BE2C (cell line): ENCODE measurements at regions not wholly inside any gene's neighbourhood (a gene's known extent, or its start where the extent isn't known, plus 50 kb on each side); places are given as distances from the start of the nearest gene placed in this dataset.

ENCODE experiments used
- DNase-seq: peaks from one replicate; pipeline ENCODE4 v3.0.0-alpha.2; 2020
- H3K27me3 ChIP-seq: fragments of 250-450 bp; sonication (Bioruptor Pico); 2 replicates; pipeline ENCODE4 v1.5.1; 2020; ENCODE audit warnings: mild to moderate bottlenecking
- H3K36me3 ChIP-seq: fragments of 250-450 bp; sonication (Bioruptor Pico); 2 replicates; pipeline ENCODE4 v1.5.1; 2020; ENCODE audit warnings: mild to moderate bottlenecking
- H3K4me1 ChIP-seq: fragments of 250-450 bp; sonication (Bioruptor Pico); 2 replicates; pipeline ENCODE4 v1.5.1; 2020
- H3K4me3 ChIP-seq: 2 replicates; pipeline ENCODE4 v1.5.1; 2011; ENCODE audit warnings: low read depth, low read length
- H3K9me3 ChIP-seq: fragments of 250-450 bp; sonication (Bioruptor Pico); 2 replicates; pipeline ENCODE4 v1.5.1; 2020
- TF ChIP-seq, protein P1 (sequence below): IDR thresholded peaks from 2 replicates; pipeline ENCODE4 v1.5.1; 2012; ENCODE audit warnings: mild to moderate bottlenecking, low read depth, low read length

DNA sequence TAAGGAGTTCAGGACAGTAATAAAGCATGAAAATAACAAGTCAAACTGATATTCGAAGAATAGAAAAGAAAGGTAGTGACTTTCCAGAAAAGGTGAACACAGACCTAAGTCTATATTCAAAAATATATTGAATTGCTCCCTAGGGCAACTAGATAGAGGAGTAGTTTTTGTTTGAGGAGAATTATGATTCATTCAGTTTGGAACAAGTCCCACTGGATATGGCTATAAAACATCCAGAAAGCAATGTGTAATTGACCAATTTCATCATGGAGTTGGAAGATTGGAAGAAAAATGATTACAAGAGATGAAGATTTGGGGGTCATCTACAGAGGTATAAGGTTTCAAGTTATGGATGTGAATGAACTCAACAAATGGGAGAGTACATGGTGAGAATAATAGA, 117.5 kb upstream of the ZNF462 start:
- Histone ChIP-seq H3K9me3 (no peaks in the 10 kb centered on the region; the same call in 1 of the 2 replicates), H3K4me1 (no peaks in the 10 kb centered on the region), H3K4me3 (no peak overlapping the region), H3K27me3 (no peaks in the 10 kb centered on the region), H3K36me3 (no peaks in the 10 kb centered on the region)
- DNase-seq = no peak
- TF ChIP-seq, protein P1, sequence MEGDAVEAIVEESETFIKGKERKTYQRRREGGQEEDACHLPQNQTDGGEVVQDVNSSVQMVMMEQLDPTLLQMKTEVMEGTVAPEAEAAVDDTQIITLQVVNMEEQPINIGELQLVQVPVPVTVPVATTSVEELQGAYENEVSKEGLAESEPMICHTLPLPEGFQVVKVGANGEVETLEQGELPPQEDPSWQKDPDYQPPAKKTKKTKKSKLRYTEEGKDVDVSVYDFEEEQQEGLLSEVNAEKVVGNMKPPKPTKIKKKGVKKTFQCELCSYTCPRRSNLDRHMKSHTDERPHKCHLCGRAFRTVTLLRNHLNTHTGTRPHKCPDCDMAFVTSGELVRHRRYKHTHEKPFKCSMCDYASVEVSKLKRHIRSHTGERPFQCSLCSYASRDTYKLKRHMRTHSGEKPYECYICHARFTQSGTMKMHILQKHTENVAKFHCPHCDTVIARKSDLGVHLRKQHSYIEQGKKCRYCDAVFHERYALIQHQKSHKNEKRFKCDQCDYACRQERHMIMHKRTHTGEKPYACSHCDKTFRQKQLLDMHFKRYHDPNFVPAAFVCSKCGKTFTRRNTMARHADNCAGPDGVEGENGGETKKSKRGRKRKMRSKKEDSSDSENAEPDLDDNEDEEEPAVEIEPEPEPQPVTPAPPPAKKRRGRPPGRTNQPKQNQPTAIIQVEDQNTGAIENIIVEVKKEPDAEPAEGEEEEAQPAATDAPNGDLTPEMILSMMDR = no peak

DNA sequence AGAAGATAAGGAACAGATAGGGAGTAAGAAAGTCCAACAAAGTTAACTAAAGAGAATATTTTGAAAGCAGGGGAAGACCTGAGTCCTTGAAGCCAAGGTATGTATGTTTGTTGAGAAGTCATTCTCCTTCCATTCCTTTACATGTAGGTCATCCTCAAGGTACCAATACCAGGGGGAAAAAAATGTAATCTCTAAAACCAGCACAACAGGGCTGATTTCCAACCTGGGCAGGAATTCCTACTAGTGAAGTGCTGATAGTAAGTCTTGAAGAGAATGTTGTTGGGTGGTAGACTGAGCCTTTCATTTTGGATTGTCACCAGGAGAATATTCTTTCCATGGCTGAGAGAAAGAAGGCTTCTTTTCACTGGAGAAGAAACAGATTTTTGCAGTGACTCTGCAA, 117.1 kb upstream of the ZNF462 start:
- H3K27me3 ChIP-seq = no peaks in the 10 kb centered on the region
- H3K36me3 ChIP-seq = no peaks in the 10 kb centered on the region
- TF ChIP-seq, protein P1 = no peak
- no peaks in the 10 kb centered on the region; the same call in 1 of the 2 replicates for H3K9me3 ChIP-seq
- no peak for DNase-seq
- H3K4me3 ChIP-seq = no peak overlapping the region
- H3K4me1 ChIP-seq = no peaks in the 10 kb centered on the region

DNA sequence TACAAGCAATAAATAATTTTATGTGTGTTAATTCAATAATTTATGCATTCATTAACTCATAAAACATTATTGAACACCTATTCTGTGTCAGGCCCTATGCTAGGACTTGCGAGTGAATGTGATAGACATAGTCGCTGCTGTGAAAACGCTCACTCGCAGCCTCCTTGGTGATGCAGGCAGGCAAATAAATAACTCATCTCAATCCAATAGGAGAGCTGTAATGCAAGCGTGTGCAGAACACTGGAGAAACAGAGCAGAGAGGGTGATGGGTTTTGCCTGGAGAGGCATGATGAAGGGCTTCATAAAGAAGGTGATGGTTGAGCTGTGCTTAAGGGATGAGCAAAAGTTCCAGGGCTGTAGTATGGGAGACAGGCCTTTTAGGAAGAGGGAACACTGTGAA, 111.3 kb upstream of the ZNF462 start:
- Histone ChIP-seq H3K27me3 (no peaks in the 10 kb centered on the region), H3K4me3 (no peak overlapping the region), H3K36me3 (no peaks in the 10 kb centered on the region), H3K4me1 (peaks cover 12% of the 10 kb centered on the region), H3K9me3 (no peaks in the 10 kb centered on the region)
- no peak for DNase-seq
- TF ChIP-seq, protein P1 = no peak

DNA sequence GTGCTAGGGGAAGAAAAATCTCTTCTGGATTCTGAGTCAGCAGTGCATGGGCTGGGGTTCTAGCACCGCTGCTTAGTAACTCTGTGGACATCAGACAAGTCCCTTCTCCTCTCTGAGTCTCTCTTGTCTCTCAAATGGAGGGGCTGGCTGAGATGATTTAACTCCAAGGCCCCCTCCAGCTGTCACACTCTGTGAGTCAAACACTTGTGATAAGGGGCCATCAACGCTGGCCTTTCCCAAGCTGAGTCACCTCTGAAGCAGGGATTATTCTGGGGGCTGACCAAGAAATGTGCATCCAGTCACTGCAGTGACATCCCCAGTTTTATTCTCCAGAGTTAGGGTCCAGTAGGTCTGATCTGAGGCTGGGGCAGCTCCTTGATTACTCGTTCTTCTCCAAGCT, 110.4 kb upstream of the ZNF462 start:
- Histone ChIP-seq H3K9me3 (no peaks in the 10 kb centered on the region), H3K27me3 (no peaks in the 10 kb centered on the region), H3K36me3 (no peaks in the 10 kb centered on the region), H3K4me3 (no peak overlapping the region), H3K4me1 (peaks cover 12% of the 10 kb centered on the region)
- peak; percentile 21 for DNase-seq
- TF ChIP-seq, protein P1 = no peak

DNA sequence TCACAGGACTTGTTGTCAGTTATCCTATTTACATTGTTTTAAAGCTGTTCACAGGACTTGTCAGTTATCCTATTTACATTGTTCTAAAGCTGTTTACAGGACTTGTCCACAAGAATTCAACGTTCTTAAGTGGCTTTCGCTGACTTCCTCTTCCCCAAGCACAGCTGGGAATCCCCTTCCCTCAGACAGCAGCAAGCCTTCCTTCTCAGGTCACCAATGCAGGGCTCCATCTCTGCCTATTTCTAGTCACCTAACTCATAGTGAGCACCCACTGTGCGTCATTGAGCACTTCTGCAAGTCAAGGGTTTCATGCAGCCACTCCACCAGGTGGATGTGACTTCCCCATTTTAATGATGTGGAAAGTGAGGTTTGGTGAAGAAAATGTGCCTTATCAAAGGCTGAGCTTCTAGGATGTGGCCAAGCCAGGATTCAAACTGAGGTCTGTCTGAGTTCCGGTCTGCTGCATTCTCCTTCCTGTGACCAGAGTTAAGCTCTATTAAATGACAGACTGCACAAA, 109.8 kb upstream of the ZNF462 start:
- Histone ChIP-seq H3K36me3 (no peaks in the 10 kb centered on the region), H3K9me3 (no peaks in the 10 kb centered on the region), H3K27me3 (no peaks in the 10 kb centered on the region), H3K4me1 (peaks cover 12% of the 10 kb centered on the region), H3K4me3 (no peak overlapping the region)
- peak; percentile 13 for DNase-seq
- TF ChIP-seq, protein P1 = no peak

DNA sequence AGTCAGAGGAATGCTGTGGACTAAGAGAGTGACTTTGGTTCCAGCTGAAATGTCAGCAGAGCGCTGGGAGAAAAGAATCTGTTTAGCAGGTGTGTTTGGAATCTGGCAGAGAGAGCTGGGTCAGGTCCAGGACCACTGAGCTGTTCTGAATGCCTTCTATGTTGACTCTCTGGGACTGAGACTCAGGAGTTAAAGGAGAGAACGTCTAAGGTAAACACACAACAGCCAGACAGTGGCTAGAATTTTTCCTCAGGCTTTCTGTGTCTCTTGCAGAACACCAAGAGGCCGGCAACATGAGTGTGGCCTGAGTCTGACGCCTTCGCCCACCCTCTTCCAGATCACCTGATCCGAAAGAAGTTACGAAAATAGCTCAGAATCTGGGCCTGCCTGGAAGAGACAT, 107.2 kb upstream of the ZNF462 start:
- DNase-seq = no peak
- Histone ChIP-seq H3K27me3 (no peaks in the 10 kb centered on the region), H3K4me3 (no peak overlapping the region), H3K9me3 (no peaks in the 10 kb centered on the region), H3K4me1 (peaks cover 12% of the 10 kb centered on the region), H3K36me3 (no peaks in the 10 kb centered on the region)
- TF ChIP-seq, protein P1 = no peak
